ENCODE measurements at regions not wholly inside any gene's neighbourhood (a gene's known extent, or its start where the extent isn't known, plus 50 kb on each side); places are given as distances from the start of the nearest gene placed in this dataset.

GRCh38 chr5:105639511-105639910, 2031.2 kb downstream of the EFNA5 start:
- Histone ChIP-seq H3K4me1 (ENCODE audit: insufficient read depth, low read length, poor library complexity, severe bottlenecking) (no peaks in the 10 kb centered on the region), H3K9me3 (ENCODE audit: low read length) (no peaks in the 10 kb centered on the region), H3K36me3 (ENCODE audit: insufficient read depth, low read length) (no peaks in the 10 kb centered on the region), H3K79me2 (ENCODE audit: insufficient read depth, low read depth, low read length) (no peaks in the 10 kb centered on the region), H3K9me2 (ENCODE audit: insufficient read depth, low read length) (no peaks in the 10 kb centered on the region), H2AFZ (ENCODE audit: low read length) (no peak overlapping the region), H3K27ac (ENCODE audit: low read depth, low read length, poor library complexity, severe bottlenecking) (no peak overlapping the region), H3K4me3 (ENCODE audit: low read depth, low read length, poor library complexity, severe bottlenecking) (no peak overlapping the region), H3K4me2 (ENCODE audit: low read length) (no peak overlapping the region), H4K20me1 (ENCODE audit: insufficient read depth, low read length) (no peaks in the 10 kb centered on the region)
- ChIA-PET POLR2A (no interaction called here), CTCF (ENCODE audit: unreplicated experiment) (no interaction called here)
- TF ChIP-seq CTCF (conservative IDR thresholded peaks at IDR 0.05; ENCODE audit: low read length): no peak
- no peak for TF ChIP-seq EZH2phosphoT487 (IDR thresholded peaks at IDR 0.05; ENCODE audit: borderline replicate concordance, low read depth, low read length)
- intact Hi-C loops (cut with micrococcal nuclease; ENCODE audit: unreplicated experiment): no loop called here
- no peak for DNase-seq (ENCODE audit: low spot score)
- no TSS peak for BruUV-seq (replicated peaks)

- no peaks in the 10 kb centered on the region for H3K9me2 ChIP-seq (ENCODE audit: insufficient read depth, low read length)
- H4K20me1 ChIP-seq (ENCODE audit: insufficient read depth, low read length): no peaks in the 10 kb centered on the region
- H3K4me2 ChIP-seq (ENCODE audit: low read length): no peak overlapping the region
- H3K36me3 ChIP-seq (ENCODE audit: insufficient read depth, low read length): no peaks in the 10 kb centered on the region
- no peak overlapping the region for H2AFZ ChIP-seq (ENCODE audit: low read length)
- BruUV-seq (replicated peaks): no TSS peak
- TF ChIP-seq EZH2phosphoT487 (IDR thresholded peaks at IDR 0.05; ENCODE audit: borderline replicate concordance, low read depth, low read length): no peak
- no peak for TF ChIP-seq CTCF (conservative IDR thresholded peaks at IDR 0.05; ENCODE audit: low read length)
- ChIA-PET POLR2A (interaction anchor here (0.5 kb wide), 1 partner anchor 22 kb away, joined by 3 read pairs; no protein-coding TSS in a partner anchor), CTCF (ENCODE audit: unreplicated experiment) (no interaction called here)
- H3K4me3 ChIP-seq (ENCODE audit: low read depth, low read length, poor library complexity, severe bottlenecking): no peak overlapping the region
- no peaks in the 10 kb centered on the region for H3K4me1 ChIP-seq (ENCODE audit: insufficient read depth, low read length, poor library complexity, severe bottlenecking)
- intact Hi-C loops (cut with micrococcal nuclease; ENCODE audit: unreplicated experiment): no loop called here
- H3K27ac ChIP-seq (ENCODE audit: low read depth, low read length, poor library complexity, severe bottlenecking): no peak overlapping the region
- no peaks in the 10 kb centered on the region for H3K79me2 ChIP-seq (ENCODE audit: insufficient read depth, low read depth, low read length)
- DNase-seq (ENCODE audit: low spot score): no peak
- H3K9me3 ChIP-seq (ENCODE audit: low read length): no peaks in the 10 kb centered on the region
Observed at GRCh38 chr5:105639068-105639467, 2031.7 kb downstream of the EFNA5 start.

- no peaks in the 10 kb centered on the region for H3K9me3 ChIP-seq (ENCODE audit: low read length)
- no peaks in the 10 kb centered on the region for H4K20me1 ChIP-seq (ENCODE audit: insufficient read depth, low read length)
- no peaks in the 10 kb centered on the region for H3K36me3 ChIP-seq (ENCODE audit: insufficient read depth, low read length)
- H3K4me1 ChIP-seq (ENCODE audit: insufficient read depth, low read length, poor library complexity, severe bottlenecking): no peaks in the 10 kb centered on the region
- POLR2A ChIA-PET: interaction anchor here (0.5 kb wide), 1 partner anchor 22 kb away, joined by 3 read pairs; no protein-coding TSS in a partner anchor
- BruUV-seq (replicated peaks): no TSS peak
- no peaks in the 10 kb centered on the region for H3K79me2 ChIP-seq (ENCODE audit: insufficient read depth, low read depth, low read length)
- intact Hi-C loops (cut with micrococcal nuclease; ENCODE audit: unreplicated experiment): no loop called here
- no peaks in the 10 kb centered on the region for H3K9me2 ChIP-seq (ENCODE audit: insufficient read depth, low read length)
- no peak for TF ChIP-seq EZH2phosphoT487 (IDR thresholded peaks at IDR 0.05; ENCODE audit: borderline replicate concordance, low read depth, low read length)
- no peak for TF ChIP-seq CTCF (conservative IDR thresholded peaks at IDR 0.05; ENCODE audit: low read length)
- H3K4me2 ChIP-seq (ENCODE audit: low read length): no peak overlapping the region
- no peak overlapping the region for H3K27ac ChIP-seq (ENCODE audit: low read depth, low read length, poor library complexity, severe bottlenecking)
- H2AFZ ChIP-seq (ENCODE audit: low read length): no peak overlapping the region
- no peak for DNase-seq (ENCODE audit: low spot score)
- CTCF ChIA-PET (ENCODE audit: unreplicated experiment): no interaction called here
- no peak overlapping the region for H3K4me3 ChIP-seq (ENCODE audit: low read depth, low read length, poor library complexity, severe bottlenecking)
Observed at GRCh38 chr5:105638437-105638836, 2032.3 kb downstream of the EFNA5 start.
